HG03521 (cell line): ENCODE measurements at regions not wholly inside any gene's neighbourhood (a gene's known extent, or its start where the extent isn't known, plus 50 kb on each side); places are given as distances from the start of the nearest gene placed in this dataset.

Experiments used
- ATAC-seq: cut with Tn5 transposase; IDR thresholded peaks from one replicate; pipeline ENCODE4 v1.9.1; 2021; ENCODE audit warnings: mild to moderate bottlenecking, moderate library complexity; ENCODE audit not compliant: unreplicated experiment

- no peak for ATAC-seq
These were observed 102.4 kb downstream of the ACKR3 start for GRCh38 chr2:236671896-236672562.

- no peak for ATAC-seq
These were observed 103.0 kb downstream of the ACKR3 start for GRCh38 chr2:236672606-236673005.

GRCh38 chr2:236673126-236673822 lies 103.6 kb downstream of the ACKR3 start:
- ATAC-seq = no peak

- no peak for ATAC-seq
These were observed 104.2 kb downstream of the ACKR3 start for GRCh38 chr2:236673823-236674185.

- ATAC-seq = no peak
These were observed 104.6 kb downstream of the ACKR3 start for GRCh38 chr2:236674238-236674637.

GRCh38 chr2:236674646-236675045 lies 105.0 kb downstream of the ACKR3 start:
- no peak for ATAC-seq

- no peak for ATAC-seq
These were observed 105.4 kb downstream of the ACKR3 start for GRCh38 chr2:236675051-236675450.

- ATAC-seq = no peak
These were observed 105.9 kb downstream of the ACKR3 start for GRCh38 chr2:236675526-236675925.

- no peak for ATAC-seq
These were observed 106.7 kb downstream of the ACKR3 start for GRCh38 chr2:236676136-236676873.

GRCh38 chr2:236677368-236677767 lies 107.7 kb downstream of the ACKR3 start:
- no peak for ATAC-seq

- no peak for ATAC-seq
These were observed 108.8 kb downstream of the ACKR3 start for GRCh38 chr2:236678307-236678975.

GRCh38 chr2:236679884-236680860 lies 110.5 kb downstream of the ACKR3 start:
- ATAC-seq = no peak

GRCh38 chr2:236682651-236683422 lies 113.2 kb downstream of the ACKR3 start:
- ATAC-seq = no peak

GRCh38 chr2:236684504-236685256 lies 115.1 kb downstream of the ACKR3 start:
- ATAC-seq = no peak

GRCh38 chr2:236685361-236685760 lies 115.7 kb downstream of the ACKR3 start:
- no peak for ATAC-seq

- no peak for ATAC-seq
These were observed 116.4 kb downstream of the ACKR3 start for GRCh38 chr2:236685979-236686520.

- ATAC-seq = no peak
These were observed 116.9 kb downstream of the ACKR3 start for GRCh38 chr2:236686561-236686960.

GRCh38 chr2:236687296-236687965 lies 117.8 kb downstream of the ACKR3 start:
- ATAC-seq = no peak
